Esophagus squamous epithelium (tissue), 4 donors: ENCODE measurements at regions not wholly inside any gene's neighbourhood (a gene's known extent, or its start where the extent isn't known, plus 50 kb on each side); places are given as distances from the start of the nearest gene placed in this dataset.

Experiments
- POLR2A ChIP-seq, 4 donors: fragments of 450-650 bp; IDR thresholded peaks; one replicate each; pipeline ENCODE4 v1.6.1; 2017; ENCODE audit warnings: antibody characterized with exemption in 4 of 4, mild to moderate bottlenecking in 4 of 4, moderate library complexity in 3 of 4
- TF ChIP-seq, protein P1 (sequence below), 6 experiments: fragments of 450-650 bp in 4 of 6; fragments of 200-600 bp in 2 of 6; sonication (generic) in 2 of 6; IDR thresholded peaks; one replicate each; pipeline ENCODE4 v1.5.1; 2016 to 2019; ENCODE audit warnings: antibody characterized with exemption in 6 of 6, mild to moderate bottlenecking in 4 of 6, moderate library complexity in 4 of 6

DNA sequence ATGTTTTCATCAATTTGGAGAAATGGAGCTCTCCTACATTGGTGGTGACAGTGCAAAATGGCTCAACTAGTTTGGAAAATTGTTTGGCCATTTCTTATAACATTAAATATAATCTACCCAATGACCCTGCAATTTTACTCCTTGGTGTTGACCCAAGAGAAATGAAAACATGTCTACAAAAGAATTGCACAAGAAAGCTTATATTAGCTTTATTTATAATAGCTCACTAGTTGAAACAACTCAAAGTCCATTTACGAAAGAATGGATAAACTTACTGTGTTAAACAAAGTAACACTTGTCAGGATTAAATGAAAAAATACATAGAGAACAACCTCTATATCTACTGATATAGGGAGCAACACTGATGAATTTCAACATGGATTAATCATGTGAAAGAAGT is 539.9 kb downstream of the DNAJB9 start:
- TF ChIP-seq, protein P1, sequence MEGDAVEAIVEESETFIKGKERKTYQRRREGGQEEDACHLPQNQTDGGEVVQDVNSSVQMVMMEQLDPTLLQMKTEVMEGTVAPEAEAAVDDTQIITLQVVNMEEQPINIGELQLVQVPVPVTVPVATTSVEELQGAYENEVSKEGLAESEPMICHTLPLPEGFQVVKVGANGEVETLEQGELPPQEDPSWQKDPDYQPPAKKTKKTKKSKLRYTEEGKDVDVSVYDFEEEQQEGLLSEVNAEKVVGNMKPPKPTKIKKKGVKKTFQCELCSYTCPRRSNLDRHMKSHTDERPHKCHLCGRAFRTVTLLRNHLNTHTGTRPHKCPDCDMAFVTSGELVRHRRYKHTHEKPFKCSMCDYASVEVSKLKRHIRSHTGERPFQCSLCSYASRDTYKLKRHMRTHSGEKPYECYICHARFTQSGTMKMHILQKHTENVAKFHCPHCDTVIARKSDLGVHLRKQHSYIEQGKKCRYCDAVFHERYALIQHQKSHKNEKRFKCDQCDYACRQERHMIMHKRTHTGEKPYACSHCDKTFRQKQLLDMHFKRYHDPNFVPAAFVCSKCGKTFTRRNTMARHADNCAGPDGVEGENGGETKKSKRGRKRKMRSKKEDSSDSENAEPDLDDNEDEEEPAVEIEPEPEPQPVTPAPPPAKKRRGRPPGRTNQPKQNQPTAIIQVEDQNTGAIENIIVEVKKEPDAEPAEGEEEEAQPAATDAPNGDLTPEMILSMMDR (IDR thresholded peaks at IDR 0.05), result no peak
- TF ChIP-seq POLR2A (IDR thresholded peaks at IDR 0.05), result no peak
